ENCODE measurements at regions not wholly inside any gene's neighbourhood (a gene's known extent, or its start where the extent isn't known, plus 50 kb on each side); places are given as distances from the start of the nearest gene placed in this dataset.

GRCh38 chr6:137305691-137306090 lies 86.5 kb upstream of the IFNGR1 start:
- TF ChIP-seq, protein P1, sequence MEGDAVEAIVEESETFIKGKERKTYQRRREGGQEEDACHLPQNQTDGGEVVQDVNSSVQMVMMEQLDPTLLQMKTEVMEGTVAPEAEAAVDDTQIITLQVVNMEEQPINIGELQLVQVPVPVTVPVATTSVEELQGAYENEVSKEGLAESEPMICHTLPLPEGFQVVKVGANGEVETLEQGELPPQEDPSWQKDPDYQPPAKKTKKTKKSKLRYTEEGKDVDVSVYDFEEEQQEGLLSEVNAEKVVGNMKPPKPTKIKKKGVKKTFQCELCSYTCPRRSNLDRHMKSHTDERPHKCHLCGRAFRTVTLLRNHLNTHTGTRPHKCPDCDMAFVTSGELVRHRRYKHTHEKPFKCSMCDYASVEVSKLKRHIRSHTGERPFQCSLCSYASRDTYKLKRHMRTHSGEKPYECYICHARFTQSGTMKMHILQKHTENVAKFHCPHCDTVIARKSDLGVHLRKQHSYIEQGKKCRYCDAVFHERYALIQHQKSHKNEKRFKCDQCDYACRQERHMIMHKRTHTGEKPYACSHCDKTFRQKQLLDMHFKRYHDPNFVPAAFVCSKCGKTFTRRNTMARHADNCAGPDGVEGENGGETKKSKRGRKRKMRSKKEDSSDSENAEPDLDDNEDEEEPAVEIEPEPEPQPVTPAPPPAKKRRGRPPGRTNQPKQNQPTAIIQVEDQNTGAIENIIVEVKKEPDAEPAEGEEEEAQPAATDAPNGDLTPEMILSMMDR (conservative IDR thresholded peaks at IDR 0.05; ENCODE audit: low read length), result no peak
- no peak for TF ChIP-seq EZH2phosphoT487 (IDR thresholded peaks at IDR 0.05; ENCODE audit: borderline replicate concordance)
